MM.1S (cell line): ENCODE measurements at regions not wholly inside any gene's neighbourhood (a gene's known extent, or its start where the extent isn't known, plus 50 kb on each side); places are given as distances from the start of the nearest gene placed in this dataset.
"Not testable (repeated sequence)": the region's sequence is repeated elsewhere in the genome, so short reads cannot be mapped to it uniquely, and the experiment has no call there.

ENCODE experiments used
- EZH2 ChIP-seq: fragments of 300-600 bp; sonication (generic); optimal IDR thresholded peaks from 2 replicates; pipeline ENCODE3; 2017; ENCODE audit warnings: low read depth, mild to moderate bottlenecking, antibody characterized with exemption, low read length, mixed read lengths
- EZH2phosphoT487 ChIP-seq: fragments of 300-600 bp; sonication (generic); IDR thresholded peaks from 2 replicates; pipeline ENCODE4 v1.6.1; 2018; ENCODE audit warnings: antibody characterized with exemption, low read length
- TF ChIP-seq, protein P1 (sequence below): fragments of 300-600 bp; sonication (generic); IDR thresholded peaks from 2 replicates; pipeline ENCODE4 v1.5.1; 2016; ENCODE audit warnings: antibody characterized with exemption, low read length, mixed read lengths

GRCh38 chr3:91348064-91348463 is 2240.6 kb downstream of the EPHA3 start:
- TF ChIP-seq, protein P1, sequence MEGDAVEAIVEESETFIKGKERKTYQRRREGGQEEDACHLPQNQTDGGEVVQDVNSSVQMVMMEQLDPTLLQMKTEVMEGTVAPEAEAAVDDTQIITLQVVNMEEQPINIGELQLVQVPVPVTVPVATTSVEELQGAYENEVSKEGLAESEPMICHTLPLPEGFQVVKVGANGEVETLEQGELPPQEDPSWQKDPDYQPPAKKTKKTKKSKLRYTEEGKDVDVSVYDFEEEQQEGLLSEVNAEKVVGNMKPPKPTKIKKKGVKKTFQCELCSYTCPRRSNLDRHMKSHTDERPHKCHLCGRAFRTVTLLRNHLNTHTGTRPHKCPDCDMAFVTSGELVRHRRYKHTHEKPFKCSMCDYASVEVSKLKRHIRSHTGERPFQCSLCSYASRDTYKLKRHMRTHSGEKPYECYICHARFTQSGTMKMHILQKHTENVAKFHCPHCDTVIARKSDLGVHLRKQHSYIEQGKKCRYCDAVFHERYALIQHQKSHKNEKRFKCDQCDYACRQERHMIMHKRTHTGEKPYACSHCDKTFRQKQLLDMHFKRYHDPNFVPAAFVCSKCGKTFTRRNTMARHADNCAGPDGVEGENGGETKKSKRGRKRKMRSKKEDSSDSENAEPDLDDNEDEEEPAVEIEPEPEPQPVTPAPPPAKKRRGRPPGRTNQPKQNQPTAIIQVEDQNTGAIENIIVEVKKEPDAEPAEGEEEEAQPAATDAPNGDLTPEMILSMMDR: not testable (repeated sequence)
- not testable (repeated sequence) for TF ChIP-seq EZH2phosphoT487, EZH2
